HG02885 (cell line): ENCODE measurements at regions not wholly inside any gene's neighbourhood (a gene's known extent, or its start where the extent isn't known, plus 50 kb on each side); places are given as distances from the start of the nearest gene placed in this dataset.
"Not testable (repeated sequence)": the region's sequence is repeated elsewhere in the genome, so short reads cannot be mapped to it uniquely, and the experiment has no call there.

Source experiments
- ATAC-seq: cut with Tn5 transposase; IDR thresholded peaks from one replicate; pipeline ENCODE4 v1.9.1; 2021; ENCODE audit warnings: mild to moderate bottlenecking; ENCODE audit not compliant: unreplicated experiment, poor library complexity

DNA sequence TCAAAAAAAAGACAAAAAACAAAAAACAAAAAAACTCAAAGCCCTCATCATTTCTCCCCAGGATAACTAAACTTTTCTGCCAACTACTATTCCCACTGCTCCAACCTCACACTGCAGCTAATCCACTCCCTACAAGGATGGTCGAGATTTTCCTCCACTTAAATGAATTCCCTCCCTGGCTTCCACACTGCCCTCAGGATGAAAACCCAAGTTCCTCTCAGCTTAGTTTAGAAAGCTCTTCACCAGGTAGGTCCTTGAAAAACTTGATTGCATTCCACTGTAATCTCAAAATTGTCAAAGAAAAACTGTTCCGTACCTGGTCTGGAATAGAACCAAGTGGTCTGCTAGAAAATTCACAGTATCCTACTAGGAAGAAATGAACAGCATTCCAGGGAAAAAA is 294.3 kb upstream of the KLF14 start:
- ATAC-seq: no peak

- ATAC-seq: no peak
These were observed 295.0 kb upstream of the KLF14 start for GRCh38 chr7:131029002-131029401.

- ATAC-seq: peak; percentile 76
These were observed 296.4 kb upstream of the MKLN1 start for GRCh38 chr7:131031099-131031868.

DNA sequence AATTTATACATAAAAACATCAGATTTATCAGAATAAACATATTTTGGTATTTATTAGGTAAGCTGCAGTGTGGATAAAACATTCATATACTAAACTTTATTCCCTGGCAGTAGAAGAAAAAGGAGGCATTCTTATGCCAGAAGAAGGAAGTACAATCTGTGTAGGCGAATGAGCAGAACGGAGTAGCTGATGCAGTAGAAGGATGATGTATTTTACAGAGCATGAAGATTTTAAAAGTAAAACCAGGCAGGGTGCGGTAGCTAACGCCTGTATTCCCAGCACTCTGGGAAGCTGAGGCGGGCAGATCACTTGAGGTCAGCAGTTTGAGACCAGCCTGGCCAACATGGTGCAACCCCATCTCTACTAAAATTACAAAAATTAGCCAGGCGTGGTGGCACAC is 294.9 kb upstream of the MKLN1 start:
- no peak for ATAC-seq

DNA sequence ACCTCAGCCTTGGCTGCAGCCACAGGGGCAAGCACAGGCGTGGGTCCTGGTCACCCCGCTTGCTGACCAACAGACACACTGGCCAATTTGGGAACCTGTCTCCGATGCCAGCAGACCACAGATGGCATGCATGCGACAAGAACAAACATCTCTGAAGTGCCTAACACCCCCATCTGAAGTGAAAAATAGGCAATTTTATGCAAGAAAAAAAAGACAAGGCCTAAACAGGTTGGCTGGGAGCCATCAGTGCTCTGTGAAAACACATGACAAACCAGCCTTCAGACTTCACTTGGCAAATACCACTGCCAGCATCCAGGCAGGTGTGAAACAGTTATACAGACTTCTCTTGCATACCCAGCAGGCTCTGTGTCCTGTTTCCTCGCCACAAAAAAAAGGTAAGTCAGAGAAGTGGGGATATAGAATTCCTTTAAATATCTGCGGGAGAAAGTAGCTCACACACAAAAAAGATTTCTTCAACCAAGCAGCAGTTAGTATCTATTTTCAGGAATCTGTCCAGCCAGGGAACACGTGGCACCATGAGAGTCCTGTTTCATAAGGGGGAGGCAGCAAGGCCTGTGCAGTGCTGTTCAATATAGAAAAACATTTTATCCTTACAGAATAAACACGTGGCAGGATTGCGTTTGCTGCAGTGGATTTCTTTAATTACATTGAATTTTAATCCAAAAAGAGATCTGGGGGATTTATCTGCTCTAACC is 293.4 kb upstream of the MKLN1 start:
- no peak for ATAC-seq

- no peak for ATAC-seq
These were observed 292.4 kb upstream of the MKLN1 start for GRCh38 chr7:131035088-131035770.

GRCh38 chr7:131038153-131038552 is 289.5 kb upstream of the MKLN1 start:
- ATAC-seq: no peak

GRCh38 chr7:131039355-131039762 is 288.3 kb upstream of the MKLN1 start:
- no peak for ATAC-seq

DNA sequence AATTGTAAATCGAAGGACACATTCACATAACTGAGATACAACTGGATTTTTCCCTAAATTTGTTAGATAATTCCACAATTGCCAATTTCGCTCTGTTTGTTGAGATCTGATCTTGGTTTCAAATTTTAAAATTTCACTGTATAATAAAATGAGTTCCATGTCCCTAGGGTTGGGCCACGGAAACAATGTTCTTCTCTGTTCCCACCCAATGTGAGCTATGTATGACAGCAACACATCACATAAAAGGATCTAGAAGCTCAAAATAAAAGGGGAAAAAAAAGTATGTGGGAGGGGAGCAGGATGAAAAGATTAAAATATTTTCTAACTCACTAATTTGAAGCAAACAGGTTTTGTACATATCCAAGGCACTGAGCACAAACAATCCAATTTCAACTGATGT is 287.8 kb upstream of the MKLN1 start:
- no peak for ATAC-seq

DNA sequence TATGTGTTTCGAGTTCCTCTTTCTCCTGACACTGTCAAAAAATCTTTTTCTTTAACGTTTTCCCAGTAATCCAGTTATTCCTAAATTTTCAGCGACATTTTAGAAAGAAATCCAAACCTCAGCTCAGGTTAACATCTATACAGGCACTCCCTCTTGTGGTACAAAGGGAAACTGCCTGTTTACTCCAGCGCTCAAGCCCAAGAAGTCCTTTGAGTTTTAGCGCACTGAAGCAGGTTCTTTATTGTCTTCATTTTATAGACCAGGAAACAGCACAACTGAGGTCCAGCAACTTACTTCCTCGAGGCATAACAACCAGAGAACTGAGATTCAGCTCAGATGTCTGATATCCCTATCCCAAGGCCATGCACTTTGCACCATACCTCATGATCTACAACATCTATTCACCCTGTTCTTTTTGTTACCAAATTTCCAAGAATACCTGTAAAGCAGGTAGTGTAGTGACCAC is 287.2 kb upstream of the MKLN1 start:
- ATAC-seq: no peak

DNA sequence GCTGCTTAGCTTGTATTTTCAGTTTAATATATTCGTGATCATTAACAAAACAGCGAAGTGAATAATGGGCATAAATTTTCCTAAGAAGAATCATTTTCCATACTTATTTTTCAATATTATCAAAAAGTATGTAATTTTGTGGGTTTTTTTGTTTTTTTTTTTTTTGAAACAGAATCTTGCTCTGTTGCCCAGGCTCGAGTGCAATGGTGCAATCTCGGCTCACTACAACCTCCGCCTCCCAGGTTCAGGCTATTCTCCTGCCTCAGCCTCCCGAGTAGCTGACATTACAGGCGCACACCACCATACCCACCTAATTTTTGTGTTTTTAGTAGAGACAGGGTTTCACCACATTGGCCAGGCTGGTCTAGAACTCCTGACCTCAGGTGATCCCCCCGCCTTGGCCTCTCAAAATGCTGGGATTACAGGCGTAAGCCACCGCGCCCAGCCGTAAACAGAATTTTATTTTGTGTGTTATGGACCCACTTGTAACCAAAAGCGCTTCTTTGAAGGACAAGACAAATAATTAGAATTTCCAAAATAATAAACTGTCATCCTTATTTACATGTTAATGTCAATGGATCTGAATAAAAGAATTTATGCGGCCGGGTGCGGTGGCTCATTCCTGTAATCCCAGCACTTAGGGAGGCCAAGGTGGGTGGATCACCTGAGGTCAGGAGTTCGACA is 286.5 kb upstream of the MKLN1 start:
- not testable (repeated sequence) for ATAC-seq

GRCh38 chr7:131042269-131043160 is 285.2 kb upstream of the MKLN1 start:
- no peak for ATAC-seq

- no peak for ATAC-seq
These were observed 282.1 kb upstream of the MKLN1 start for GRCh38 chr7:131045526-131045925.

- ATAC-seq: no peak
These were observed 281.4 kb upstream of the MKLN1 start for GRCh38 chr7:131046246-131046645.

GRCh38 chr7:131047651-131048304 is 279.9 kb upstream of the MKLN1 start:
- ATAC-seq: no peak

GRCh38 chr7:131051304-131051703 is 276.4 kb upstream of the MKLN1 start:
- no peak for ATAC-seq

GRCh38 chr7:131052285-131052904 is 275.3 kb upstream of the MKLN1 start:
- no peak for ATAC-seq

DNA sequence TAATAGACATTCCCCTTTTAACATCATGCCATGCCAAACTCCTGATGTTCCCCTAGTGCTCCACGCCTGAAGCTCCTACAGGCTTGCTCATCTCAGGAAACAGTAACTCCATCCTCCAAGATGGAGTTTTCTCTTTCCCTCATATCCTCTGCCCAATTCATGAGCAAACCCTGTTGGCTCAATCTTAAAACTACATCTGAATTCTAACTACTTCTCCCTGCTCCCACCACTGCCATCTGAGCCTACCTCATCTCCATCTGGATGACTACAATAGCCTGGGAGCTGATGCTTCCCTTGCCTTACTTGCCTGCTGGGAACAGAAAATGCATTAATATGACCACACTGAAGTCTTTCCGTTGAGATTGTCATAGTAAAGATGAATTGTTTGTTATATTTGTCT is 271.7 kb upstream of the MKLN1 start:
- no peak for ATAC-seq
